HCT116 (cell line): ENCODE measurements at regions not wholly inside any gene's neighbourhood (a gene's known extent, or its start where the extent isn't known, plus 50 kb on each side); places are given as distances from the start of the nearest gene placed in this dataset.

Experiments used
- ATF3 ChIP-seq: IDR thresholded peaks from 2 replicates; pipeline ENCODE4 v1.6.1; 2012
- CEBPB ChIP-seq: IDR thresholded peaks from 2 replicates; pipeline ENCODE4 v1.6.1; 2012; ENCODE audit warnings: low read depth
- CTCF ChIP-seq, 3 experiments: fragments of 200-600 bp in 1 of 3; sonication (generic) in 1 of 3; IDR thresholded peaks in 2 of 3; conservative IDR thresholded peaks in 1 of 3; 2 replicates each; pipeline ENCODE4 v1.5.1; 2012 to 2017; ENCODE audit warnings: low read depth in 2 of 3, low read length in 2 of 3, antibody characterized with exemption in 1 of 3, borderline replicate concordance in 1 of 3, control low read depth in 1 of 3, mild to moderate bottlenecking in 1 of 3, mixed read lengths in 1 of 3, mixed run types in 1 of 3, moderate library complexity in 1 of 3; ENCODE audit not compliant: insufficient read depth in 1 of 3
- EZH2 ChIP-seq: fragments of 200-600 bp; sonication (generic); IDR thresholded peaks from 2 replicates; pipeline ENCODE4 v1.6.1; 2017; ENCODE audit warnings: antibody characterized with exemption, mixed run types
- EZH2phosphoT487 ChIP-seq: fragments of 200-600 bp; IDR thresholded peaks from 2 replicates; pipeline ENCODE4 v1.6.1; 2018; ENCODE audit warnings: antibody characterized with exemption, borderline replicate concordance
- JUND ChIP-seq: IDR thresholded peaks from 2 replicates; pipeline ENCODE4 v1.6.1; 2012
- POLR2A ChIP-seq: IDR thresholded peaks from 2 replicates; pipeline ENCODE4 v1.7.0; 2011; ENCODE audit warnings: borderline replicate concordance; ENCODE audit not compliant: insufficient read depth, insufficient read length; ENCODE audit errors: extremely low read depth
- POLR2AphosphoS5 ChIP-seq: IDR thresholded peaks from 2 replicates; pipeline ENCODE4 v1.6.1; 2011; ENCODE audit warnings: mild to moderate bottlenecking, low read depth, low read length, moderate library complexity
- SIN3A ChIP-seq: IDR thresholded peaks from 2 replicates; pipeline ENCODE4 v1.6.1; 2012; ENCODE audit warnings: low read depth
- SP1 ChIP-seq: IDR thresholded peaks from 2 replicates; pipeline ENCODE4 v1.6.1; 2012; ENCODE audit warnings: low read depth
- YY1 ChIP-seq: IDR thresholded peaks from 2 replicates; pipeline ENCODE4 v1.6.1; 2011; ENCODE audit warnings: low read length, low read depth, moderate library complexity, mild to moderate bottlenecking; ENCODE audit not compliant: insufficient replicate concordance; ENCODE audit errors: extremely low read depth
- ZNF274 ChIP-seq: fragments of 200-500 bp; sonication (Bioruptor generic); IDR thresholded peaks from 2 replicates; pipeline ENCODE4 v1.6.1; 2014; ENCODE audit warnings: mild to moderate bottlenecking, low read depth, low read length, inconsistent platforms
- TF ChIP-seq, protein P1 (sequence below): IDR thresholded peaks from 2 replicates; pipeline ENCODE4 v1.6.1; 2012; ENCODE audit warnings: low read depth

GRCh38 chr1:148328884-148329283, 154.2 kb downstream of the PPIAL4G start:
- TF ChIP-seq ZNF274: no peak
- no peak for TF ChIP-seq EZH2phosphoT487
- TF ChIP-seq EZH2: no peak
- no peak for TF ChIP-seq CTCF (IDR thresholded peaks at IDR 0.05 in 2 of 3, conservative IDR thresholded peaks at IDR 0.05 in 1 of 3; ENCODE audit: borderline replicate concordance in 1 of 3, insufficient read depth in 1 of 3, low read depth in 2 of 3, low read length in 2 of 3)
- TF ChIP-seq POLR2AphosphoS5: no peak
- no peak for TF ChIP-seq JUND
- no peak for TF ChIP-seq SP1
- no peak for TF ChIP-seq ATF3
- TF ChIP-seq SIN3A: no peak
- TF ChIP-seq CEBPB: no peak
- no peak for TF ChIP-seq YY1
- TF ChIP-seq POLR2A: no peak
- TF ChIP-seq, protein P1, sequence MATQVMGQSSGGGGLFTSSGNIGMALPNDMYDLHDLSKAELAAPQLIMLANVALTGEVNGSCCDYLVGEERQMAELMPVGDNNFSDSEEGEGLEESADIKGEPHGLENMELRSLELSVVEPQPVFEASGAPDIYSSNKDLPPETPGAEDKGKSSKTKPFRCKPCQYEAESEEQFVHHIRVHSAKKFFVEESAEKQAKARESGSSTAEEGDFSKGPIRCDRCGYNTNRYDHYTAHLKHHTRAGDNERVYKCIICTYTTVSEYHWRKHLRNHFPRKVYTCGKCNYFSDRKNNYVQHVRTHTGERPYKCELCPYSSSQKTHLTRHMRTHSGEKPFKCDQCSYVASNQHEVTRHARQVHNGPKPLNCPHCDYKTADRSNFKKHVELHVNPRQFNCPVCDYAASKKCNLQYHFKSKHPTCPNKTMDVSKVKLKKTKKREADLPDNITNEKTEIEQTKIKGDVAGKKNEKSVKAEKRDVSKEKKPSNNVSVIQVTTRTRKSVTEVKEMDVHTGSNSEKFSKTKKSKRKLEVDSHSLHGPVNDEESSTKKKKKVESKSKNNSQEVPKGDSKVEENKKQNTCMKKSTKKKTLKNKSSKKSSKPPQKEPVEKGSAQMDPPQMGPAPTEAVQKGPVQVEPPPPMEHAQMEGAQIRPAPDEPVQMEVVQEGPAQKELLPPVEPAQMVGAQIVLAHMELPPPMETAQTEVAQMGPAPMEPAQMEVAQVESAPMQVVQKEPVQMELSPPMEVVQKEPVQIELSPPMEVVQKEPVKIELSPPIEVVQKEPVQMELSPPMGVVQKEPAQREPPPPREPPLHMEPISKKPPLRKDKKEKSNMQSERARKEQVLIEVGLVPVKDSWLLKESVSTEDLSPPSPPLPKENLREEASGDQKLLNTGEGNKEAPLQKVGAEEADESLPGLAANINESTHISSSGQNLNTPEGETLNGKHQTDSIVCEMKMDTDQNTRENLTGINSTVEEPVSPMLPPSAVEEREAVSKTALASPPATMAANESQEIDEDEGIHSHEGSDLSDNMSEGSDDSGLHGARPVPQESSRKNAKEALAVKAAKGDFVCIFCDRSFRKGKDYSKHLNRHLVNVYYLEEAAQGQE: no peak
